Tibial artery (tissue), 4 donors: ENCODE measurements at regions not wholly inside any gene's neighbourhood (a gene's known extent, or its start where the extent isn't known, plus 50 kb on each side); places are given as distances from the start of the nearest gene placed in this dataset.

ENCODE experiments used
- DNase-seq, 2 donors: peaks; one replicate each; pipeline ENCODE4 v3.0.0-alpha.2; 2019
- H3K27ac ChIP-seq, 2 donors: fragments of 200-600 bp; sonication (generic) in 1 of 2; 1 replicate in 1 of 2; 2 replicates in 1 of 2; pipeline ENCODE4 v1.5.1; 2018 to 2019; ENCODE audit warnings: mild to moderate bottlenecking in 1 of 2
- H3K27me3 ChIP-seq, 2 donors: fragments of 200-600 bp; sonication (generic) in 1 of 2; one replicate each; pipeline versions ENCODE4 v1.5.1 to v1.6.0; 2016 to 2019
- H3K36me3 ChIP-seq, 3 donors: fragments of 200-600 bp; sonication (generic) in 2 of 3; one replicate each; pipeline ENCODE4 v1.5.1; 2016 to 2019; ENCODE audit warnings: mild to moderate bottlenecking in 2 of 3
- H3K4me1 ChIP-seq, 4 donors: fragments of 200-600 bp; sonication (generic) in 2 of 4; 1 replicate in 3 of 4; 2 replicates in 1 of 4; pipeline ENCODE4 v1.5.1; 2016 to 2019
- H3K4me3 ChIP-seq, 2 donors: fragments of 200-600 bp; sonication (generic) in 1 of 2; 1 replicate in 1 of 2; 2 replicates in 1 of 2; pipeline ENCODE4 v1.5.1; 2018 to 2019; ENCODE audit warnings: mild to moderate bottlenecking in 2 of 2
- H3K9me3 ChIP-seq, 3 donors: fragments of 200-600 bp; sonication (generic) in 1 of 3; one replicate each; pipeline ENCODE4 v1.5.1; 2016 to 2019
- CTCF ChIP-seq, 2 experiments: fragments of 200-600 bp in 1 of 2; fragments of 450-650 bp in 1 of 2; IDR thresholded peaks; one replicate each; pipeline ENCODE4 v1.5.1; 2017 to 2019; ENCODE audit warnings: antibody characterized with exemption in 2 of 2, mild to moderate bottlenecking in 1 of 2, moderate library complexity in 1 of 2
- intact Hi-C: fragments of 100-400 bp; cut with DNase I; formaldehyde crosslinking; loops from one replicate; pipeline ENCODE4 v1.15.0; 2023; ENCODE audit warnings: low total_unique reads

GRCh38 chr19:31553112-31553845 lies 204.0 kb upstream of the TSHZ3 start:
- intact Hi-C loops, result no loop called here
- H3K27me3 ChIP-seq, result no peaks in the 10 kb centered on the region
- H3K27ac ChIP-seq, result no peak overlapping the region
- DNase-seq, result no peak
- no peak overlapping the region for H3K4me3 ChIP-seq
- H3K9me3 ChIP-seq, result no peaks in the 10 kb centered on the region
- TF ChIP-seq CTCF (IDR thresholded peaks at IDR 0.05), result no peak
- H3K4me1 ChIP-seq, result no peaks in the 10 kb centered on the region
- no peaks in the 10 kb centered on the region for H3K36me3 ChIP-seq

DNA sequence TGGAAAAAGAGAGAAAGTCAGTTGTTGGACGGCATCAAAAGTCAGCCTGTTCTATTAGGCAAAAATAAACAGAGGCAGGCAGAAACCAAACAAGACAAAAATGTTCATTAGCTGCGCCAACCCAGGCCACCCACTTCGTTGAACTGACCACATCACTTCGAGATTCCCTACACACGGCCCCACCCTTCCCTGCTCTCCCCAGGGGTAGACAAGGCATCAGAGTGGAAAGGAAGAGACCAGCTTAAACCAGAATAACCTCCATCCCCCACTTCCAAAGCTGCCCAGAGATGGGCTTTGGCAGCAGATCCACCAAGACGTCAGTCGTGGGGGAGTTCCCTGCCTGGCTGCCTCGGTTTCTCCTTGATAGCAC lies 204.6 kb upstream of the TSHZ3 start:
- H3K4me1 ChIP-seq, result no peaks in the 10 kb centered on the region
- intact Hi-C loops, result no loop called here

DNA sequence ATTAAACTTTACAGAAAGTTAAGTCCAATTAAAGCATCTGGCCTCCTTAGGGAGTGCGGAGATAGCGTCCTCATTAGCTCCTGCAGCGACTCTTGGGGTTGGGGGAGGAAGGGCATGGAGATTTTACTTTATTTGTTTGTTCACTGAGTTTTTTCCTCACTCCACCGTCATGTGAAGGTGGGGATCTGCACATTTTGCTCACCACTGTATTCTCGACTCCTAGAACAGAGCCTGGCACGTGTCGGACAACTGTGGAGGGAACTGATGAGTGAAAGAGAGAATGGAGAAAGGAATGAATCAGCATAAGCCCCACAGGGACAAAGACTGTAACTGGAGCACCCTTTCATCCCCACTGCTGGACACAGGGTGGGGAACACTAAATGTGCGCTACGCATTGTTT lies 205.1 kb upstream of the TSHZ3 start:
- peaks cover 0 to 5% (median 0%) of the 10 kb centered on the region in 3 donors for H3K9me3 ChIP-seq
- no peak for TF ChIP-seq CTCF (IDR thresholded peaks at IDR 0.05)
- no peaks in the 10 kb centered on the region for H3K4me1 ChIP-seq
- no peak overlapping the region for H3K4me3 ChIP-seq
- DNase-seq, result no peak
- intact Hi-C loops, result no loop called here
- no peak overlapping the region for H3K27ac ChIP-seq
- no peaks in the 10 kb centered on the region for H3K36me3 ChIP-seq
- H3K27me3 ChIP-seq, result no peaks in the 10 kb centered on the region

More for the DNA sequence above, 204.6 kb upstream of the TSHZ3 start:
- Histone ChIP-seq H3K4me3 (no peak overlapping the region), H3K27ac (no peak overlapping the region), H3K9me3 (no peaks in the 10 kb centered on the region), H3K27me3 (no peaks in the 10 kb centered on the region), H3K36me3 (no peaks in the 10 kb centered on the region)
- no peak for TF ChIP-seq CTCF (IDR thresholded peaks at IDR 0.05)
- no peak for DNase-seq

GRCh38 chr19:31555634-31556215 lies 206.5 kb upstream of the TSHZ3 start:
- TF ChIP-seq CTCF (IDR thresholded peaks at IDR 0.05), result no peak
- Histone ChIP-seq H3K4me3 (no peak overlapping the region), H3K36me3 (no peaks in the 10 kb centered on the region), H3K27ac (no peak overlapping the region), H3K9me3 (peaks cover 0 to 8% (median 0%) of the 10 kb centered on the region in 3 donors), H3K27me3 (no peaks in the 10 kb centered on the region), H3K4me1 (no peaks in the 10 kb centered on the region)
- intact Hi-C loops, result no loop called here
- DNase-seq, result no peak

- H3K4me1 ChIP-seq, result no peaks in the 10 kb centered on the region
- no peak for DNase-seq
- intact Hi-C loops, result no loop called here
- H3K27ac ChIP-seq, result no peak overlapping the region
- H3K9me3 ChIP-seq, result peaks cover 0 to 8% (median 0%) of the 10 kb centered on the region in 3 donors
- H3K4me3 ChIP-seq, result no peak overlapping the region
- no peaks in the 10 kb centered on the region for H3K36me3 ChIP-seq
- TF ChIP-seq CTCF (IDR thresholded peaks at IDR 0.05), result no peak
- H3K27me3 ChIP-seq, result peaks cover 0 to 2% of the 10 kb centered on the region in 2 donors
Observed at GRCh38 chr19:31559494-31559893, 210.3 kb upstream of the TSHZ3 start.
